BJ (cell line): ENCODE measurements at regions not wholly inside any gene's neighbourhood (a gene's known extent, or its start where the extent isn't known, plus 50 kb on each side); places are given as distances from the start of the nearest gene placed in this dataset.

ENCODE experiments used
- CTCF ChIA-PET: fragments of 350-600 bp; formaldehyde crosslinking; extraction: SDS; loops from one replicate; lab custom pipeline; 2021; ENCODE audit warnings: antibody characterized with exemption, inconsistent platforms; lab: Yijun Ruan, JAX
- POLR2A ChIA-PET: fragments of 300-600 bp; sonication (Branson Sonifier 250); formaldehyde crosslinking; extraction: SDS; loops from one replicate; lab custom pipeline; 2021; ENCODE audit warnings: antibody characterized with exemption; lab: Charles Lee
- DNase-seq: peaks from one replicate; pipeline ENCODE4 v3.0.0-alpha.2; 2011; ENCODE audit warnings: low read depth
- H3K27me3 ChIP-seq: 2 replicates; pipeline ENCODE4 v1.6.0; 2011; ENCODE audit warnings: low read length; ENCODE audit not compliant: control insufficient read depth, insufficient read depth
- H3K36me3 ChIP-seq: 2 replicates; pipeline ENCODE4 v1.5.1; 2011; ENCODE audit warnings: low read length; ENCODE audit not compliant: control insufficient read depth, insufficient read depth
- H3K4me3 ChIP-seq: 2 replicates; pipeline ENCODE4 v1.5.1; 2011; ENCODE audit warnings: low read depth, mild to moderate bottlenecking, control low read depth, low read length
- CTCF ChIP-seq: IDR thresholded peaks from 2 replicates; pipeline ENCODE4 v1.5.1; 2011; ENCODE audit warnings: low read depth, mild to moderate bottlenecking, control low read depth, inconsistent platforms, low read length, moderate library complexity; ENCODE audit not compliant: insufficient read depth

GRCh38 chr18:39935598-39935997, 2019.4 kb upstream of the PIK3C3 start:
- POLR2A ChIA-PET, result no interaction called here
- CTCF ChIA-PET, result no interaction called here
- Histone ChIP-seq H3K27me3 (no peaks in the 10 kb centered on the region), H3K4me3 (no peak overlapping the region), H3K36me3 (no peaks in the 10 kb centered on the region)
- no peak for TF ChIP-seq CTCF
- DNase-seq, result no peak

GRCh38 chr18:39918847-39919246, 2036.2 kb upstream of the PIK3C3 start:
- Histone ChIP-seq H3K4me3 (no peak overlapping the region), H3K27me3 (no peaks in the 10 kb centered on the region), H3K36me3 (no peaks in the 10 kb centered on the region)
- CTCF ChIA-PET, result interaction anchor here (0.6 kb wide), 1 partner anchor 162 kb away, joined by 6 read pairs; no protein-coding TSS in a partner anchor
- no peak for DNase-seq
- TF ChIP-seq CTCF, result no peak
- POLR2A ChIA-PET, result no interaction called here

GRCh38 chr18:39913672-39914366, 2041.2 kb upstream of the PIK3C3 start:
- ChIA-PET POLR2A (no interaction called here), CTCF (no interaction called here)
- TF ChIP-seq CTCF, result no peak

GRCh38 chr18:39911716-39912115, 2043.3 kb upstream of the PIK3C3 start:
- TF ChIP-seq CTCF, result no peak
- Histone ChIP-seq H3K36me3 (no peaks in the 10 kb centered on the region), H3K4me3 (no peak overlapping the region), H3K27me3 (no peaks in the 10 kb centered on the region)
- ChIA-PET POLR2A (no interaction called here), CTCF (no interaction called here)
- no peak for DNase-seq

More at GRCh38 chr18:39913672-39914366, 2041.2 kb upstream of the PIK3C3 start:
- no peaks in the 10 kb centered on the region for H3K36me3 ChIP-seq
- H3K27me3 ChIP-seq, result no peaks in the 10 kb centered on the region
- DNase-seq, result no peak
- no peak overlapping the region for H3K4me3 ChIP-seq

- ChIA-PET POLR2A (no interaction called here), CTCF (no interaction called here)
- no peaks in the 10 kb centered on the region for H3K27me3 ChIP-seq
- DNase-seq, result no peak
- no peak overlapping the region for H3K4me3 ChIP-seq
- no peaks in the 10 kb centered on the region for H3K36me3 ChIP-seq
- no peak for TF ChIP-seq CTCF
Observed at GRCh38 chr18:39909706-39910105, 2045.3 kb upstream of the PIK3C3 start.
